ENCODE measurements at regions not wholly inside any gene's neighbourhood (a gene's known extent, or its start where the extent isn't known, plus 50 kb on each side); places are given as distances from the start of the nearest gene placed in this dataset.

- TF ChIP-seq CTCF (IDR thresholded peaks at IDR 0.05), result no peak
- no peak for TF ChIP-seq POLR2A (IDR thresholded peaks at IDR 0.05)
- TF ChIP-seq POLR2AphosphoS5 (IDR thresholded peaks at IDR 0.05), result no peak
- no peak for DNase-seq (ENCODE audit: low spot score in 2 of 2)
Measured at GRCh38 chrX:115452251-115452650, 108.7 kb upstream of the PLS3 start.

GRCh38 chrX:115459883-115460880 is 100.8 kb upstream of the PLS3 start:
- no peaks in the 10 kb centered on the region for H3K36me3 ChIP-seq
- H3K9me3 ChIP-seq, result no peaks in the 10 kb centered on the region
- intact Hi-C loops (cut with DNase I; ENCODE audit: low total_unique reads), result no loop called here
- TF ChIP-seq CTCF (IDR thresholded peaks at IDR 0.05) (no peak), POLR2AphosphoS5 (IDR thresholded peaks at IDR 0.05) (no peak), POLR2A (IDR thresholded peaks at IDR 0.05) (no peak)
- H3K27ac ChIP-seq, result peak overlapping the region; percentile 8 to 28
- H3K27me3 ChIP-seq, result peaks cover 0 to 41% of the 10 kb centered on the region in 2 donors
- H3K4me1 ChIP-seq, result no peaks in the 10 kb centered on the region
- no peak for DNase-seq (ENCODE audit: low spot score in 2 of 2)
- no peak overlapping the region for H3K4me3 ChIP-seq

More at GRCh38 chrX:115452251-115452650, 108.7 kb upstream of the PLS3 start:
- intact Hi-C loops (cut with DNase I; ENCODE audit: low total_unique reads), result no loop called here
- peaks cover 0 to 23% of the 10 kb centered on the region in 2 donors for H3K27me3 ChIP-seq
- no peaks in the 10 kb centered on the region for H3K36me3 ChIP-seq
- no peaks in the 10 kb centered on the region for H3K9me3 ChIP-seq
- no peak overlapping the region for H3K27ac ChIP-seq
- no peak overlapping the region for H3K4me3 ChIP-seq
- H3K4me1 ChIP-seq, result no peaks in the 10 kb centered on the region

GRCh38 chrX:115462406-115462805 is 98.6 kb upstream of the PLS3 start:
- no peak overlapping the region for H3K27ac ChIP-seq

GRCh38 chrX:115467961-115468360 is 93.0 kb upstream of the PLS3 start:
- no peaks in the 10 kb centered on the region for H3K9me3 ChIP-seq

More at GRCh38 chrX:115462406-115462805, 98.6 kb upstream of the PLS3 start:
- DNase-seq (ENCODE audit: low spot score in 2 of 2), result no peak
- no peaks in the 10 kb centered on the region for H3K4me1 ChIP-seq
- no peaks in the 10 kb centered on the region for H3K9me3 ChIP-seq
- H3K36me3 ChIP-seq, result no peaks in the 10 kb centered on the region
- intact Hi-C loops (cut with DNase I; ENCODE audit: low total_unique reads), result no loop called here
- no peak overlapping the region for H3K4me3 ChIP-seq
- H3K27me3 ChIP-seq, result peaks cover 0 to 50% of the 10 kb centered on the region in 2 donors
- TF ChIP-seq POLR2AphosphoS5 (IDR thresholded peaks at IDR 0.05), result no peak
- TF ChIP-seq POLR2A (IDR thresholded peaks at IDR 0.05), result no peak
- no peak for TF ChIP-seq CTCF (IDR thresholded peaks at IDR 0.05)

More at GRCh38 chrX:115467961-115468360, 93.0 kb upstream of the PLS3 start:
- DNase-seq (ENCODE audit: low spot score in 2 of 2), result no peak
- H3K36me3 ChIP-seq, result no peaks in the 10 kb centered on the region
- intact Hi-C loops (cut with DNase I; ENCODE audit: low total_unique reads), result no loop called here
- H3K27me3 ChIP-seq, result peaks cover 0 to 28% of the 10 kb centered on the region in 2 donors
- TF ChIP-seq CTCF (IDR thresholded peaks at IDR 0.05) (no peak), POLR2A (IDR thresholded peaks at IDR 0.05) (no peak), POLR2AphosphoS5 (IDR thresholded peaks at IDR 0.05) (no peak)
- no peak overlapping the region for H3K4me3 ChIP-seq
- H3K27ac ChIP-seq, result no peak overlapping the region
- H3K4me1 ChIP-seq, result no peaks in the 10 kb centered on the region
